BE2C (cell line): ENCODE measurements at regions not wholly inside any gene's neighbourhood (a gene's known extent, or its start where the extent isn't known, plus 50 kb on each side); places are given as distances from the start of the nearest gene placed in this dataset.
A peak's percentile ranks its signal among the peaks of the same experiment; 100 is the strongest.

Experiments used
- DNase-seq: peaks from one replicate; pipeline ENCODE4 v3.0.0-alpha.2; 2020
- H3K27me3 ChIP-seq: fragments of 250-450 bp; sonication (Bioruptor Pico); 2 replicates; pipeline ENCODE4 v1.5.1; 2020; ENCODE audit warnings: mild to moderate bottlenecking
- H3K36me3 ChIP-seq: fragments of 250-450 bp; sonication (Bioruptor Pico); 2 replicates; pipeline ENCODE4 v1.5.1; 2020; ENCODE audit warnings: mild to moderate bottlenecking
- H3K4me1 ChIP-seq: fragments of 250-450 bp; sonication (Bioruptor Pico); 2 replicates; pipeline ENCODE4 v1.5.1; 2020
- H3K4me3 ChIP-seq: 2 replicates; pipeline ENCODE4 v1.5.1; 2011; ENCODE audit warnings: low read depth, low read length
- H3K9me3 ChIP-seq: fragments of 250-450 bp; sonication (Bioruptor Pico); 2 replicates; pipeline ENCODE4 v1.5.1; 2020
- TF ChIP-seq, protein P1 (sequence below): IDR thresholded peaks from 2 replicates; pipeline ENCODE4 v1.5.1; 2012; ENCODE audit warnings: mild to moderate bottlenecking, low read depth, low read length

DNA sequence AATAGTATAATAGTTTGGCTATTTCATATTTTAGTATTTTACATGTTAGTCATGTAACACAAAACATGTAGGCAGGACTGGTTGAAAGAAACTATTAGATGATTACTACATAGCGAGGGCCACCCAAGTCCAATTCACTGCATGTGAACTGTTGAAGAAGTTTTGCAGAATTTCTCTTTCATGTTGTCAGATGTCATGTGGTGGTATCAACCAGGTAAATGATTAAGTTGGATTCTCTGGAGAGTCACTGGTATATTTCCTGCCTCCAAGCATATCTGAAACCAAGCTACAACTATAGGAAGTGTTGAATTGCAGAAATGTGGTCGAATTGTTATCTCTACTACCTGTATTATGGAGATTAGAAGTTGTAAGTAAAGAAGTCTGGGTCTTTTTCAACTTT, 137.8 kb upstream of the DPYD start:
- Histone ChIP-seq H3K9me3 (no peaks in the 10 kb centered on the region), H3K4me3 (no peak overlapping the region), H3K4me1 (peaks cover 9% of the 10 kb centered on the region; the same call in 1 of the 2 replicates), H3K36me3 (no peaks in the 10 kb centered on the region), H3K27me3 (no peaks in the 10 kb centered on the region)
- no peak for DNase-seq
- TF ChIP-seq, protein P1, sequence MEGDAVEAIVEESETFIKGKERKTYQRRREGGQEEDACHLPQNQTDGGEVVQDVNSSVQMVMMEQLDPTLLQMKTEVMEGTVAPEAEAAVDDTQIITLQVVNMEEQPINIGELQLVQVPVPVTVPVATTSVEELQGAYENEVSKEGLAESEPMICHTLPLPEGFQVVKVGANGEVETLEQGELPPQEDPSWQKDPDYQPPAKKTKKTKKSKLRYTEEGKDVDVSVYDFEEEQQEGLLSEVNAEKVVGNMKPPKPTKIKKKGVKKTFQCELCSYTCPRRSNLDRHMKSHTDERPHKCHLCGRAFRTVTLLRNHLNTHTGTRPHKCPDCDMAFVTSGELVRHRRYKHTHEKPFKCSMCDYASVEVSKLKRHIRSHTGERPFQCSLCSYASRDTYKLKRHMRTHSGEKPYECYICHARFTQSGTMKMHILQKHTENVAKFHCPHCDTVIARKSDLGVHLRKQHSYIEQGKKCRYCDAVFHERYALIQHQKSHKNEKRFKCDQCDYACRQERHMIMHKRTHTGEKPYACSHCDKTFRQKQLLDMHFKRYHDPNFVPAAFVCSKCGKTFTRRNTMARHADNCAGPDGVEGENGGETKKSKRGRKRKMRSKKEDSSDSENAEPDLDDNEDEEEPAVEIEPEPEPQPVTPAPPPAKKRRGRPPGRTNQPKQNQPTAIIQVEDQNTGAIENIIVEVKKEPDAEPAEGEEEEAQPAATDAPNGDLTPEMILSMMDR: no peak

DNA sequence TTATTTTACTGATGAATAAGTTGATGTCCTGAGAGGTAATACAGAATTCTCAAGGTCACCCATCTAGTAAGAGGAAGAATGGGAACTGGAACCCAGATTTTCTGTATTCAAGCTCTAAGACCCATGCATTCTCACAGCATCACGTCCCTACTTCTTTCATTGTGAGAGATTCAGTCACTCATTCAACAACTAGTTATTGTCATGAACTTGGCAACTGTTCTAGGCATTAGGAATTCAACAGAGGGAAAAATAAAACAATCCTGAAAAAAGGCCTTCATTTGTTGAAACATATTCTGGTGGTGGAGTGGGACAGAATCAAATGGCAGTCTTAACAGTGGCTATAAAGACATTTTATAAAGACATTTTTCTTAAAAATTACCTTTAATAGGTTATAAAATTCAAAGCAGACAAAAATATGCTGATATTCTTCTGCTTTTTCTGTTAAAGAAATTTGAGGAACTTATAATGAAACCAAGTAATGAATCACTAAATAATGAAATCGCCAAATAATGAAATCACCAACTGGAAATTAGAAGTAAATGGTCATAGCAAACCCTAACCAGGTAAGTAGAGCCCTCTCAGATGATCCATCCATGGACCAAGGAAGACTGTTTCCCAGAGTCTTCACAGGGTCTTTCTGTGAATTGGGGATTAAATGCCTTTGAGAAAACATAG, 136.5 kb upstream of the DPYD start:
- DNase-seq: no peak
- no peaks in the 10 kb centered on the region for H3K27me3 ChIP-seq
- no peaks in the 10 kb centered on the region for H3K36me3 ChIP-seq
- peaks cover 9% of the 10 kb centered on the region; the same call in 1 of the 2 replicates for H3K4me1 ChIP-seq
- TF ChIP-seq, protein P1: no peak
- no peak overlapping the region for H3K4me3 ChIP-seq
- H3K9me3 ChIP-seq: no peaks in the 10 kb centered on the region

DNA sequence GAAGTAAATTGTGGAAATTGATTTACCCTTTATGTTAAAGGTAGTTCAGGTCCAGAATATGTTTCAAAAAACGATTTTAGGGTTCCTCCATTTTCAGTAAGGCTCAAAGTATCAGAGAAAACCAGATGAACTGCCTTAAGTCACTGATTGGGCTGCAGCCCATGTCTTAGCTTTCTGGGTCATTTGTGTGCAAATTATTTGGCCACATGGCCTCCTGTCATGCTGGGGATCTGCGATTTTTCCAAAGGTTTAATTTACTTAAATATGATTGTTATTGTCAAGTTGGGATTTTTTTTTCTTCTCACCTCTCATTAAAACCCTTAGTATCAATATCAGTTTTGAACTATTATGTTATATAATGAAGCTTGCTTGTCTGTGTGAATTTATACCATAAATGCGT, 135.9 kb upstream of the DPYD start:
- Histone ChIP-seq H3K4me1 (peaks cover 9% of the 10 kb centered on the region; the same call in 1 of the 2 replicates), H3K36me3 (no peaks in the 10 kb centered on the region), H3K27me3 (no peaks in the 10 kb centered on the region), H3K9me3 (no peaks in the 10 kb centered on the region), H3K4me3 (no peak overlapping the region)
- TF ChIP-seq, protein P1: no peak
- peak; percentile 13 for DNase-seq

DNA sequence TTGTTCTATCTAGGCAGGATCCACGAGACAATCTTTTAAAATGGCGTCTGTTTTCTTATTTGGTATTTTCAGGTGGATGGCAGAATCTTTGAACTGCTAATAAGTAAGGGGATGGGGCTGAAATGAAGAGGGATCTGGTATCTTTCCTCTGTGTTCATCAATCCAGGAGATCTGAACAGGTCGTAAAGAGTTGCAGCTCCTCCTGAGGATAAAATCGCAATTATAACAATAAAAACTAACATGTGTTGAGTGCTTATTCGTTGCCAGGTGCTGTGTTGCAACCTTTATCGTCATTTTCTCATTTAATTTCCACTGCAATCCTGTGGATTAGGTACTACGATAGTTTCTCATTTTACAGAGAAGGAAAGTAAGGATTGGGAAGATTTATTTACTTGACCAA, 134.6 kb upstream of the DPYD start:
- Histone ChIP-seq H3K9me3 (no peaks in the 10 kb centered on the region), H3K27me3 (no peaks in the 10 kb centered on the region), H3K4me3 (peak overlapping the region; percentile 46), H3K36me3 (no peaks in the 10 kb centered on the region), H3K4me1 (peaks cover 9% of the 10 kb centered on the region; the same call in 1 of the 2 replicates)
- TF ChIP-seq, protein P1: no peak
- no peak for DNase-seq

DNA sequence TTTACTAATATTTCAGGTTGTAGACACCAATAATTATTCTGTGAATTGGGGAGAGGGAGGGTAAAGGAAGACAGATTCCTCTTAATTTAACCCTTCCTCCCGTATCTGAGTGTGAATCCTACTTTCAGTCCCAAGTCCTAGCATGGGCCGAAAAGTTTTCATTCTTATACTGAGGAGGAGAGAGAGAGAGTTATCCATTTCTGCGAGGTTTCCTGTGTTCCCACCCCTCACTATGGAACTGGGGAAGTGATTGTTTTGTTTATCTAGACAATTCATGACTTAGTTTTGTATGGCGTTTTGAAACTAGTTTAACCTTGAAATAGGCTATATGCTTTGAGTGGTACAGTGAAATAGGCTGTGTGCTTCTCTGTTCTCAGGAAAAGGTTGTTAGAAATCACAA, 134.0 kb upstream of the DPYD start:
- DNase-seq: no peak
- Histone ChIP-seq H3K9me3 (no peaks in the 10 kb centered on the region), H3K4me1 (peaks cover 9% of the 10 kb centered on the region; the same call in 1 of the 2 replicates), H3K27me3 (no peaks in the 10 kb centered on the region), H3K4me3 (peak overlapping the region; percentile 46), H3K36me3 (no peaks in the 10 kb centered on the region)
- TF ChIP-seq, protein P1: no peak

DNA sequence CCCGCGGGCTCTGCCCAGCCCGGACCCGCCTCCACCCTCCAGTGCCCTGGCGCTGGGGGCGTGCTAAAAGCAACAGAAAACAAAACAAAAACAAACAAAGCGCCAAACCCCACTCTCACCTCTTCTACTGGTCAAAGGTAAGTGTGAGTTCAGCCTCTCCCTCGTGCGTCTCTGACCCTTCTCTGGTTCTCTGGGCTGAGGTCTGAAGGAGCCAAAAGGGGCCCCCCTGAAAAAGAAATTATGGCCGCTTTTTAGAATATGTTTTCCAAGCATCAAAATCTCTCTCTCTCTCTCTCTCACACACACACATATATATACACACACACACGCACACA, 133.5 kb upstream of the DPYD start:
- H3K36me3 ChIP-seq: no peaks in the 10 kb centered on the region
- TF ChIP-seq, protein P1: no peak

More for the DNA sequence above, 133.5 kb upstream of the DPYD start:
- DNase-seq: no peak
- Histone ChIP-seq H3K4me1 (peaks cover 9% of the 10 kb centered on the region; the same call in 1 of the 2 replicates), H3K4me3 (peak overlapping the region; percentile 46), H3K9me3 (no peaks in the 10 kb centered on the region), H3K27me3 (no peaks in the 10 kb centered on the region)
